Gastroesophageal sphincter (tissue), 3 donors: ENCODE measurements at regions not wholly inside any gene's neighbourhood (a gene's known extent, or its start where the extent isn't known, plus 50 kb on each side); places are given as distances from the start of the nearest gene placed in this dataset.

ENCODE experiments used
- EP300 ChIP-seq: sonication (generic); formaldehyde crosslinking; IDR thresholded peaks from one replicate; pipeline ENCODE4 v1.6.1; 2017; ENCODE audit warnings: antibody characterized with exemption, mild to moderate bottlenecking
- POLR2A ChIP-seq, 2 donors: fragments of 450-650 bp; IDR thresholded peaks; one replicate each; pipeline ENCODE4 v1.6.1; 2017; ENCODE audit warnings: antibody characterized with exemption in 2 of 2, mild to moderate bottlenecking in 2 of 2, moderate library complexity in 1 of 2
- POLR2AphosphoS5 ChIP-seq: sonication (generic); formaldehyde crosslinking; IDR thresholded peaks from one replicate; pipeline ENCODE4 v1.6.1; 2017; ENCODE audit warnings: antibody characterized with exemption
- TF ChIP-seq, protein P1 (sequence below), 4 experiments: fragments of 200-600 bp in 2 of 4; fragments of 450-650 bp in 2 of 4; sonication (generic) in 1 of 4; IDR thresholded peaks; one replicate each; pipeline ENCODE4 v1.5.1; 2017 to 2019; ENCODE audit warnings: antibody characterized with exemption in 4 of 4, mild to moderate bottlenecking in 2 of 4, moderate library complexity in 2 of 4

DNA sequence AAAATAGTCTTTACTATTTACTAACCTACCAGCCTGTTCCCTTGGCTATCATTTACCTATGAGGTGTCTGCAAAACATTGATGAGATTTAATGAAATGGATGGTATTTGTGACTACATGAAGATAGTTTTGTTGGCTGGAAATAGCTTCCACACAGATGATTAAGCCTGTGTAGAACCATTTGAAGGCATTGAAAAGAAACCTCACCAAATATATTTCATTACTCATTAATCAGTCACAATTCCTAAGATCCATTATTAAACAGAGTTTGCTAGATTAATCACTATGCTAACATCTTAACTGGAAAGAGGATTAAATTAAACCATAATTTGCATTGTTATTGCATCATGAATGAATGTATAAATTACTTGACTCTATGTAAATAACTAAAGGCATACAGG, 560.3 kb downstream of the BMP2 start:
- TF ChIP-seq, protein P1, sequence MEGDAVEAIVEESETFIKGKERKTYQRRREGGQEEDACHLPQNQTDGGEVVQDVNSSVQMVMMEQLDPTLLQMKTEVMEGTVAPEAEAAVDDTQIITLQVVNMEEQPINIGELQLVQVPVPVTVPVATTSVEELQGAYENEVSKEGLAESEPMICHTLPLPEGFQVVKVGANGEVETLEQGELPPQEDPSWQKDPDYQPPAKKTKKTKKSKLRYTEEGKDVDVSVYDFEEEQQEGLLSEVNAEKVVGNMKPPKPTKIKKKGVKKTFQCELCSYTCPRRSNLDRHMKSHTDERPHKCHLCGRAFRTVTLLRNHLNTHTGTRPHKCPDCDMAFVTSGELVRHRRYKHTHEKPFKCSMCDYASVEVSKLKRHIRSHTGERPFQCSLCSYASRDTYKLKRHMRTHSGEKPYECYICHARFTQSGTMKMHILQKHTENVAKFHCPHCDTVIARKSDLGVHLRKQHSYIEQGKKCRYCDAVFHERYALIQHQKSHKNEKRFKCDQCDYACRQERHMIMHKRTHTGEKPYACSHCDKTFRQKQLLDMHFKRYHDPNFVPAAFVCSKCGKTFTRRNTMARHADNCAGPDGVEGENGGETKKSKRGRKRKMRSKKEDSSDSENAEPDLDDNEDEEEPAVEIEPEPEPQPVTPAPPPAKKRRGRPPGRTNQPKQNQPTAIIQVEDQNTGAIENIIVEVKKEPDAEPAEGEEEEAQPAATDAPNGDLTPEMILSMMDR (IDR thresholded peaks at IDR 0.05) = no peak
- TF ChIP-seq POLR2A (IDR thresholded peaks at IDR 0.05) (no peak), EP300 (no peak), POLR2AphosphoS5 (no peak)
